Uterus (tissue), 3 donors: ENCODE measurements at regions not wholly inside any gene's neighbourhood (a gene's known extent, or its start where the extent isn't known, plus 50 kb on each side); places are given as distances from the start of the nearest gene placed in this dataset.

Experiments
- DNase-seq, 2 donors: peaks; one replicate each; pipeline ENCODE4 v3.0.0-alpha.2; 2019 to 2020
- H3K27ac ChIP-seq, 2 donors: fragments of 200-600 bp; sonication (generic); 1 replicate in 1 of 2; 2 replicates in 1 of 2; pipeline ENCODE4 v1.5.1; 2016 to 2018
- H3K27me3 ChIP-seq, 2 donors: fragments of 200-600 bp; sonication (generic); one replicate each; pipeline ENCODE4 v1.5.1; 2018 to 2019; ENCODE audit warnings: control low read depth in 1 of 2
- H3K36me3 ChIP-seq, 2 donors: fragments of 200-600 bp; sonication (generic); one replicate each; pipeline ENCODE4 v1.5.1; 2019; ENCODE audit warnings: control low read depth in 1 of 2
- H3K4me1 ChIP-seq, 2 donors: fragments of 200-600 bp; sonication (generic); one replicate each; pipeline ENCODE4 v1.5.1; 2018 to 2019; ENCODE audit warnings: control low read depth in 1 of 2
- H3K4me3 ChIP-seq, 2 donors: fragments of 200-600 bp; sonication (generic); 1 replicate in 1 of 2; 2 replicates in 1 of 2; pipeline ENCODE4 v1.5.1; 2018 to 2019; ENCODE audit warnings: mild to moderate bottlenecking in 1 of 2
- H3K9me3 ChIP-seq, 2 donors: fragments of 200-600 bp; sonication (generic); one replicate each; pipeline ENCODE4 v1.5.1; 2019; ENCODE audit warnings: control low read depth in 1 of 2
- POLR2A ChIP-seq, 2 donors: fragments of 450-650 bp; IDR thresholded peaks; one replicate each; pipeline ENCODE4 v1.6.1; 2016; ENCODE audit warnings: antibody characterized with exemption in 2 of 2, mild to moderate bottlenecking in 1 of 2, moderate library complexity in 1 of 2
- intact Hi-C: fragments of 100-400 bp; cut with DNase I; formaldehyde crosslinking; loops from one replicate; pipeline ENCODE4 v1.15.1; 2023; ENCODE audit warnings: low total_unique reads
- TF ChIP-seq, protein P1 (sequence below), 4 experiments: fragments of 200-600 bp in 2 of 4; fragments of 450-650 bp in 2 of 4; sonication (generic) in 2 of 4; IDR thresholded peaks; one replicate each; pipeline ENCODE4 v1.5.1; 2016 to 2019; ENCODE audit warnings: antibody characterized with exemption in 4 of 4, mild to moderate bottlenecking in 2 of 4, moderate library complexity in 1 of 4
- donor health status: DM: yes; HTN: yes; CAD: no.

- Histone ChIP-seq H3K4me3 (no peak overlapping the region), H3K36me3 (no peaks in the 10 kb centered on the region), H3K4me1 (no peaks in the 10 kb centered on the region), H3K9me3 (no peaks in the 10 kb centered on the region), H3K27ac (no peak overlapping the region), H3K27me3 (no peaks in the 10 kb centered on the region)
- no peak for TF ChIP-seq POLR2A (IDR thresholded peaks at IDR 0.05)
- TF ChIP-seq, protein P1, sequence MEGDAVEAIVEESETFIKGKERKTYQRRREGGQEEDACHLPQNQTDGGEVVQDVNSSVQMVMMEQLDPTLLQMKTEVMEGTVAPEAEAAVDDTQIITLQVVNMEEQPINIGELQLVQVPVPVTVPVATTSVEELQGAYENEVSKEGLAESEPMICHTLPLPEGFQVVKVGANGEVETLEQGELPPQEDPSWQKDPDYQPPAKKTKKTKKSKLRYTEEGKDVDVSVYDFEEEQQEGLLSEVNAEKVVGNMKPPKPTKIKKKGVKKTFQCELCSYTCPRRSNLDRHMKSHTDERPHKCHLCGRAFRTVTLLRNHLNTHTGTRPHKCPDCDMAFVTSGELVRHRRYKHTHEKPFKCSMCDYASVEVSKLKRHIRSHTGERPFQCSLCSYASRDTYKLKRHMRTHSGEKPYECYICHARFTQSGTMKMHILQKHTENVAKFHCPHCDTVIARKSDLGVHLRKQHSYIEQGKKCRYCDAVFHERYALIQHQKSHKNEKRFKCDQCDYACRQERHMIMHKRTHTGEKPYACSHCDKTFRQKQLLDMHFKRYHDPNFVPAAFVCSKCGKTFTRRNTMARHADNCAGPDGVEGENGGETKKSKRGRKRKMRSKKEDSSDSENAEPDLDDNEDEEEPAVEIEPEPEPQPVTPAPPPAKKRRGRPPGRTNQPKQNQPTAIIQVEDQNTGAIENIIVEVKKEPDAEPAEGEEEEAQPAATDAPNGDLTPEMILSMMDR (IDR thresholded peaks at IDR 0.05) = no peak
- intact Hi-C loops = no loop called here
- DNase-seq = no peak
These were observed 177.2 kb downstream of the POLR2M start for GRCh38 chr15:57883701-57884100.

DNA sequence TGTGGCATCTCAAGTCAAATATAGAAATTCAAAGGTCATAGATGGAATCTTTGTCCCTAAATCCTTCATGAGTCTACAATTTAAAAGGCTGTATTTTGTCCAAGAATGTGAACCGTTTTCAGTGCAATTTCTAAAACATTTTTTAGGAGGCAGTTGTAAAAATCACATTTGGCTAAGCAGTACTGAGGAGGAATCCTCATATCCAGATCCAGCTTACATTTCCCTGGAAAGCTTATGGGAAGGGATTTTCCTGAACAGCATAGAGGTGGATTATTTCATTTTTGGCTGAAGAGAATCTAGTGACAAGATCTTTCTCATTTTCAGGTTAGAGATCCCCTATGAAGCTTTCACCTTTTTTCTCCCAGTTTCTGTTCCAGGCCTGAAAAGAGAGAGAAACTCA, 178.4 kb downstream of the POLR2M start:
- intact Hi-C loops = no loop called here
- no peak for DNase-seq
- H3K4me3 ChIP-seq = no peak overlapping the region

DNA sequence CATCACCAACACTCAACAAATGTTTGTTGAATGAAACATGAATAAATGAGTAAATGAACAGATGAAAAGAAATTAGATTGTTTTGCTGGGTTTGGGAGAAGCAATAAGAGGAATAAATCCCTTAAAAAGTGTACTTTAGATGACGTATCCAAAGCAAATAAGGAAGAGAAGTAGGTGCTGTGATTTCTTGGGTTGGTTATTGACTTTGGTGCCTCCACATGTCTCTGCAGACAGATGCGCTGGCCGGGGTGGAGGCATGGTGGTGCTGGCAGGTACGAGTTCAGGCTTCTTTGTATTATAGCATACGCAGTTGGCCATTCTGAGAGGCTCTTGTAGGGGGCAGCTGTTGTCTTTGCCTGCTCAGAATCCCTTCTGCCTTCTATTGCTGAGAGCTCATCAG, 178.9 kb downstream of the POLR2M start:
- H3K27me3 ChIP-seq = no peaks in the 10 kb centered on the region
- H3K9me3 ChIP-seq = no peaks in the 10 kb centered on the region
- no peaks in the 10 kb centered on the region for H3K4me1 ChIP-seq
- H3K36me3 ChIP-seq = no peaks in the 10 kb centered on the region
- no peak overlapping the region for H3K4me3 ChIP-seq
- DNase-seq = no peak
- intact Hi-C loops = no loop called here
- H3K27ac ChIP-seq = no peak overlapping the region
- no peak for TF ChIP-seq POLR2A (IDR thresholded peaks at IDR 0.05)
- TF ChIP-seq, protein P1 (IDR thresholded peaks at IDR 0.05) = no peak

More for the DNA sequence above, 178.4 kb downstream of the POLR2M start:
- Histone ChIP-seq H3K27me3 (no peaks in the 10 kb centered on the region), H3K36me3 (no peaks in the 10 kb centered on the region), H3K27ac (no peak overlapping the region), H3K9me3 (no peaks in the 10 kb centered on the region), H3K4me1 (no peaks in the 10 kb centered on the region)
- TF ChIP-seq POLR2A (IDR thresholded peaks at IDR 0.05) = no peak
- TF ChIP-seq, protein P1 (IDR thresholded peaks at IDR 0.05) = no peak

GRCh38 chr15:57887825-57888224, 177.7 kb downstream of the ALDH1A2 start:
- Histone ChIP-seq H3K9me3 (no peaks in the 10 kb centered on the region), H3K36me3 (no peaks in the 10 kb centered on the region), H3K4me1 (no peaks in the 10 kb centered on the region), H3K27me3 (no peaks in the 10 kb centered on the region), H3K27ac (no peak overlapping the region), H3K4me3 (no peak overlapping the region)
- TF ChIP-seq POLR2A (IDR thresholded peaks at IDR 0.05) = no peak
- TF ChIP-seq, protein P1 (IDR thresholded peaks at IDR 0.05) = no peak
- DNase-seq = no peak
- intact Hi-C loops = no loop called here

- intact Hi-C loops = no loop called here
- H3K27me3 ChIP-seq = no peaks in the 10 kb centered on the region
- no peak for TF ChIP-seq POLR2A (IDR thresholded peaks at IDR 0.05)
- TF ChIP-seq, protein P1 (IDR thresholded peaks at IDR 0.05) = no peak
- H3K27ac ChIP-seq = no peak overlapping the region
- no peaks in the 10 kb centered on the region for H3K4me1 ChIP-seq
- no peaks in the 10 kb centered on the region for H3K36me3 ChIP-seq
- no peak overlapping the region for H3K4me3 ChIP-seq
- no peaks in the 10 kb centered on the region for H3K9me3 ChIP-seq
- no peak for DNase-seq
These were observed 175.2 kb downstream of the ALDH1A2 start for GRCh38 chr15:57890351-57890750.
